Peyer's patch (tissue), 4 donors: ENCODE measurements at regions not wholly inside any gene's neighbourhood (a gene's known extent, or its start where the extent isn't known, plus 50 kb on each side); places are given as distances from the start of the nearest gene placed in this dataset.
A peak's percentile ranks its signal among the peaks of the same experiment; 100 is the strongest.

Experiments
- DNase-seq, 3 donors: peaks; one replicate each; pipeline ENCODE4 v3.0.0-alpha.2; 2017 to 2019
- H3K27ac ChIP-seq, 4 donors: fragments of 200-600 bp; sonication (generic); one replicate each; pipeline ENCODE4 v1.5.1; 2016 to 2019
- H3K27me3 ChIP-seq, 2 donors: fragments of 200-600 bp; sonication (generic); one replicate each; pipeline ENCODE4 v1.5.1; 2019
- H3K36me3 ChIP-seq, 3 donors: fragments of 200-600 bp; sonication (generic); one replicate each; pipeline ENCODE4 v1.5.1; 2016 to 2019
- H3K4me1 ChIP-seq, 4 donors: fragments of 200-600 bp; sonication (generic); one replicate each; pipeline ENCODE4 v1.5.1; 2016 to 2019
- H3K4me3 ChIP-seq, 4 donors: fragments of 200-600 bp; sonication (generic); 1 replicate in 3 of 4; 2 replicates in 1 of 4; pipeline ENCODE4 v1.5.1; 2016 to 2019; ENCODE audit warnings: mild to moderate bottlenecking in 1 of 4
- H3K9me3 ChIP-seq, 4 donors: fragments of 200-600 bp; sonication (generic); one replicate each; pipeline ENCODE4 v1.5.1; 2016 to 2019; ENCODE audit warnings: mild to moderate bottlenecking in 1 of 4
- POLR2A ChIP-seq, 2 donors: fragments of 450-650 bp; IDR thresholded peaks; one replicate each; pipeline ENCODE4 v1.5.1; 2017; ENCODE audit warnings: antibody characterized with exemption in 2 of 2, mild to moderate bottlenecking in 2 of 2, moderate library complexity in 2 of 2
- TF ChIP-seq, protein P1 (sequence below), 6 experiments: fragments of 450-650 bp in 4 of 6; fragments of 200-600 bp in 2 of 6; sonication (generic) in 1 of 6; IDR thresholded peaks; one replicate each; pipeline ENCODE4 v1.5.1; 2017 to 2019; ENCODE audit warnings: antibody characterized with exemption in 6 of 6, mild to moderate bottlenecking in 3 of 6, moderate library complexity in 1 of 6

DNA sequence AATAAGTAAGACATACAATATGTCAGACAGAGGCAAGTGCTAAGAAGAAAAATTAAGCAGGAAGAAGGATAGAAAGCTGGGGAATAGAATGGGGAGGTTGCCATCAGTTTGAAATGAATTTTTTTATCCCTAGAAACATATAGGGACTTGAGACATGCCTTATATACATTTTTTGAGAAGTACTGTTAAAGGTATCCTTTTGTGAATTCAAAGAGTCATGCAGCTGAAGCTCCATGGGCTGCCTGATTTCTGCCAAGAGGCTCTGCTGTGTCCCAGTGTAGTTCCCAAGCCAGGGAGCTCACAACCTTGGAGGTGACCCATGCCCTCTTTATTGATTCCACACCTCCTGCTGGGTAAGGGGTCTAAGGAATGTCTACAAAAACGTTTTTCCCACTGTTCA is 564.6 kb upstream of the DIPK2B start:
- Histone ChIP-seq H3K9me3 (no peaks in the 10 kb centered on the region), H3K27ac (peak overlapping the region in 2 of 4 donors; percentile 21 to 76), H3K4me3 (no peak overlapping the region), H3K27me3 (no peaks in the 10 kb centered on the region), H3K36me3 (no peaks in the 10 kb centered on the region), H3K4me1 (no peaks in the 10 kb centered on the region)
- no peak for TF ChIP-seq POLR2A (IDR thresholded peaks at IDR 0.05)
- TF ChIP-seq, protein P1, sequence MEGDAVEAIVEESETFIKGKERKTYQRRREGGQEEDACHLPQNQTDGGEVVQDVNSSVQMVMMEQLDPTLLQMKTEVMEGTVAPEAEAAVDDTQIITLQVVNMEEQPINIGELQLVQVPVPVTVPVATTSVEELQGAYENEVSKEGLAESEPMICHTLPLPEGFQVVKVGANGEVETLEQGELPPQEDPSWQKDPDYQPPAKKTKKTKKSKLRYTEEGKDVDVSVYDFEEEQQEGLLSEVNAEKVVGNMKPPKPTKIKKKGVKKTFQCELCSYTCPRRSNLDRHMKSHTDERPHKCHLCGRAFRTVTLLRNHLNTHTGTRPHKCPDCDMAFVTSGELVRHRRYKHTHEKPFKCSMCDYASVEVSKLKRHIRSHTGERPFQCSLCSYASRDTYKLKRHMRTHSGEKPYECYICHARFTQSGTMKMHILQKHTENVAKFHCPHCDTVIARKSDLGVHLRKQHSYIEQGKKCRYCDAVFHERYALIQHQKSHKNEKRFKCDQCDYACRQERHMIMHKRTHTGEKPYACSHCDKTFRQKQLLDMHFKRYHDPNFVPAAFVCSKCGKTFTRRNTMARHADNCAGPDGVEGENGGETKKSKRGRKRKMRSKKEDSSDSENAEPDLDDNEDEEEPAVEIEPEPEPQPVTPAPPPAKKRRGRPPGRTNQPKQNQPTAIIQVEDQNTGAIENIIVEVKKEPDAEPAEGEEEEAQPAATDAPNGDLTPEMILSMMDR (IDR thresholded peaks at IDR 0.05), result no peak
- DNase-seq, result no peak

DNA sequence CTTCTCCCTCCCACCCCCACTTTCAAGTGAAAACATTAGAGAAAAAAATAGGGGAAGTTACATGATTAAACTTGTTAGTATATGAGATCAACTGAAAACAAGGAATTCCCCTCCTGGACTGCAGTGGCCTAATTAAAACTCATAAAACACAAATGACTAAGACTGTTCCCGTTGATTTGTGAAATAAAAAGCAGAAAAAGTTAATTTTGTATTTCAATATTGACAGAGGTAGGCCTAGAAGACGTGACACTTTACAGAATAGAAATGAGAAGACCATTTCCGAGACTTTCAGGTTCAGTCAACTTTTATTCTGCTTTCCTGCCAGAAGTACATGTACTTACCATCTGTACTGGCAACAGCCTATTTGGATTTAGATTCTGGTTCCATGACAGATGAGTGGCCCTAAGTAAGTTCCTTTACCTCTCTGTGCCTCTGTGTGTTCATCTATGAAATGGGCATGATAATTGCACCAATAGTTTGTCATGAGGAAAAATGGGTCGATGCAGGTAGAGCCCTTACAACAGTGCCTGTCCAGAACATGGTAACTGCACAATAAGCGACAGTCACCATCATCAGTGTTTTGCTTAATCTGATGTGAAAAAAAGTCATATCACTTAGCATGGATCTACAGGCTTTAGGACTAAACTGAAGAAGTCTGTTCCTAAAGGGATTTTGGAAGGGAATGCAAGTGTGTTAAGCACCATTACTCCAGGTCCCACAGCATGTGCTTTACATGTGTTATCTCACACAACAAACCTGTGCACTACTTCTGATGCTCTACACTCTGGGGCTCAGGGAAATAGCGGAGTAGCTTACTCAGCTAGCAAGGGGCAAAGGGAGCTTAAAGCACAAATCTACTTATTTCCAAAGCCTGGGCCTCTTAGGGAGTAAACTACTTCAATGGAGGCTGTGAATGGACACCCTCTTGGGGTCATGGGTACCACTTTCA is 562.3 kb upstream of the DIPK2B start:
- no peak for DNase-seq
- no peaks in the 10 kb centered on the region for H3K9me3 ChIP-seq
- no peak for TF ChIP-seq POLR2A (IDR thresholded peaks at IDR 0.05)
- TF ChIP-seq, protein P1 (IDR thresholded peaks at IDR 0.05), result no peak
- no peaks in the 10 kb centered on the region for H3K4me1 ChIP-seq
- H3K4me3 ChIP-seq, result no peak overlapping the region
- peak overlapping the region in 2 of 4 donors; percentile 21 to 50 for H3K27ac ChIP-seq
- no peaks in the 10 kb centered on the region for H3K36me3 ChIP-seq
- no peaks in the 10 kb centered on the region for H3K27me3 ChIP-seq

DNA sequence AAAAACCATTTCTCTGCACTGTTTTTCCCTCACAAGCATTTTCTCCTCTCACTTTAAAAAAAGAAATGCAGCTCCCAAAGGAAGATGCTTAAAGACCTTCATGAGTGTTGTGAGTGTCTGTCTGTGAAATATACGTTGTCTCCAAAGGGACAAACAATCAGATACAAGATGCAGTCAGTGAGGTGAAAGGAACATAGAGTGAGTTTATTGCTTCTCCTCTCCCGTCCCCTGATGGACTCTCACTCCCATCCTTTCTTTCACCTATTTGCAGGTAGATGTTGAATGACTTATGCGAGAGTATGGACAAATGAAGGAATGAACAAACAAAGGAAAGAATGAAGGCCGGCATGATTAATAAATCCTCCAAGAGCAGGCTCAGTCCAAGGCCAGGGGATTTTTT is 561.2 kb upstream of the DIPK2B start:
- no peak overlapping the region for H3K4me3 ChIP-seq
- H3K27me3 ChIP-seq, result no peaks in the 10 kb centered on the region
- peak overlapping the region in 1 of 4 donors; percentile 20 for H3K27ac ChIP-seq
- H3K9me3 ChIP-seq, result no peaks in the 10 kb centered on the region
- no peak for DNase-seq
- no peaks in the 10 kb centered on the region for H3K36me3 ChIP-seq
- TF ChIP-seq POLR2A (IDR thresholded peaks at IDR 0.05), result no peak
- TF ChIP-seq, protein P1 (IDR thresholded peaks at IDR 0.05), result no peak
- no peaks in the 10 kb centered on the region for H3K4me1 ChIP-seq

DNA sequence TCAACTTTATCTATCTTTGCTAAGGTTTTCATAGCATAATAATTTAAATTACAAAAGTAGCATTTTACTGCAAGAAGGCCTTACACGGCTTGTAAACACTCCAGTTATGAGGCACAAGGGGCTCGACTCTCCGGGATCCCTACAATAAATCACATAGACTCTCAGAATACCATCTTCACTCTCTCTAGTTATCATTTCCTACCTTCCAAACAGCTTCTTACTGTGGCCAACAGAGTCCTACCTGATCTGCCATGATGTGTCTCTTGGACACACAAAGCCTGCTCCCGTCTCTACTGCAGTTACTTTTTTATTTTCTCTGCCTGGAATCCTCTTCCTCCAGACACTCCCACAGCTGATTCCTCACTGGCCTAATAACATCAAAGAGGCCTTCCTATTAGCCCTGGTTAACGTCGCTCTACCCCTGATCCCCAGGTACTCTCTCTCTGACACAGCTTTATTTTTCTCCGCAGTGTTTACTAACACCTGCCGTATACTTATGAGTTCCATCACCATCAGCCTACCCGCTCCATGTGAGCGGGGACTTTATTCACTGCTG is 559.6 kb upstream of the DIPK2B start:
- no peaks in the 10 kb centered on the region for H3K27me3 ChIP-seq

DNA sequence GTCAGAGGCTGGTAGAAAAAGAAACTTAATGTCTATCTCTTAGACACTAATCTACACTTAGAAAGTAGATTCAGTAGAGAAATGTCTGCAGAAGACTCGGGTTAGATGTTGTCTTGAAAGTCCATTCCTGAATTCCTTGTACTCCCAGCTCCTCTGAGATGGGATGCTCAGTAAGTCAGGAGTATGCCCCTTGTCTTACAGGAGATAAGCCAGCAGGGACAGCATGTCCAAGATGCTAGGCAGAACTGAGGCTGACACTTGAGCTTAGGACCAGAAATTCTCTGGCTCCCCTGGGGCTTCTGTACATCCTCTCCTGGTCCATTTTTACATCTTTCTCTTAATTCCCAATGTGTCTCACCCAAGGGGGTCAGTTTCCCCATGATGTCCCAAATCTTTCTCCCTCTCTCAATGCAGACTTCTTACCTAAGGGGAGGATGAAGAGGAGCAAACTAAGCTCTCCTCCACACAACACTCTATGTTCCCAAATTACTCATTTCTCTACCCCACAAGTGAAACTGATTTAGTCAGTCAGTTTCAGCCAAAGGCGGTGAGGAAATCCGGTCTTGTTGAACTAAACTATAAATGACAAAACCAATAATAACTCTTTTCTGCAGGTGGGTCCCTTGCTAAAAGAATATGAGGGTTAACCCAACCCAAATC is 558.2 kb upstream of the DIPK2B start:
- H3K27ac ChIP-seq, result peak overlapping the region; percentile 62 to 73 (median 68)
- no peaks in the 10 kb centered on the region for H3K9me3 ChIP-seq
- H3K4me3 ChIP-seq, result no peak overlapping the region
- peaks cover 0 to 4% (median 0%) of the 10 kb centered on the region in 4 donors for H3K4me1 ChIP-seq
- no peaks in the 10 kb centered on the region for H3K36me3 ChIP-seq
- no peak for TF ChIP-seq POLR2A (IDR thresholded peaks at IDR 0.05)
- TF ChIP-seq, protein P1 (IDR thresholded peaks at IDR 0.05), result no peak
- H3K27me3 ChIP-seq, result no peaks in the 10 kb centered on the region
- peak in 2 of 3 donors; percentile 59 to 61 for DNase-seq

More for the DNA sequence above, 559.6 kb upstream of the DIPK2B start:
- DNase-seq, result no peak
- H3K4me3 ChIP-seq, result no peak overlapping the region
- H3K4me1 ChIP-seq, result no peaks in the 10 kb centered on the region
- H3K9me3 ChIP-seq, result no peaks in the 10 kb centered on the region
- H3K36me3 ChIP-seq, result no peaks in the 10 kb centered on the region
- TF ChIP-seq POLR2A (IDR thresholded peaks at IDR 0.05), result no peak
- TF ChIP-seq, protein P1 (IDR thresholded peaks at IDR 0.05), result no peak
- H3K27ac ChIP-seq, result peak overlapping the region in 2 of 4 donors; percentile 15 to 46
